ENCODE measurements at regions not wholly inside any gene's neighbourhood (a gene's known extent, or its start where the extent isn't known, plus 50 kb on each side); places are given as distances from the start of the nearest gene placed in this dataset.

DNA sequence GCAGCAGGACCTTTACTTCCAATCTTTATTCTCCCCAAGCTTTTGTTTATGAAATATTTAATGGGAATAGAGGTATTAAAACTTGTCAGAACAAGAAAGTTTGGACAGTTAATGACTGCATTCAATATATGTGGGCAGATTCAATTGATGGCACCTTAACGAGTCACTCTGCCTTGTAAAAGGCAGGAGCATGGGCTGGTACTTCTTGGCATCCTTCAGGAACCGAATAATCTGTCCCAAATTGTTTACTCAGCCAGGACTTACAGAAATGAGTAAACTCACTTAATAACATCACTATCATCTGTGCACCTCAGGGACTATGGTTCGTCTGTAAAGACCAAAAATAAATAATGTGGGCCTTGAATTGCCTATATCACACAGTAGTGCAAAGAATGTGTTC lies 1280.3 kb upstream of the TMEFF2 start:
- TF ChIP-seq, protein P1, sequence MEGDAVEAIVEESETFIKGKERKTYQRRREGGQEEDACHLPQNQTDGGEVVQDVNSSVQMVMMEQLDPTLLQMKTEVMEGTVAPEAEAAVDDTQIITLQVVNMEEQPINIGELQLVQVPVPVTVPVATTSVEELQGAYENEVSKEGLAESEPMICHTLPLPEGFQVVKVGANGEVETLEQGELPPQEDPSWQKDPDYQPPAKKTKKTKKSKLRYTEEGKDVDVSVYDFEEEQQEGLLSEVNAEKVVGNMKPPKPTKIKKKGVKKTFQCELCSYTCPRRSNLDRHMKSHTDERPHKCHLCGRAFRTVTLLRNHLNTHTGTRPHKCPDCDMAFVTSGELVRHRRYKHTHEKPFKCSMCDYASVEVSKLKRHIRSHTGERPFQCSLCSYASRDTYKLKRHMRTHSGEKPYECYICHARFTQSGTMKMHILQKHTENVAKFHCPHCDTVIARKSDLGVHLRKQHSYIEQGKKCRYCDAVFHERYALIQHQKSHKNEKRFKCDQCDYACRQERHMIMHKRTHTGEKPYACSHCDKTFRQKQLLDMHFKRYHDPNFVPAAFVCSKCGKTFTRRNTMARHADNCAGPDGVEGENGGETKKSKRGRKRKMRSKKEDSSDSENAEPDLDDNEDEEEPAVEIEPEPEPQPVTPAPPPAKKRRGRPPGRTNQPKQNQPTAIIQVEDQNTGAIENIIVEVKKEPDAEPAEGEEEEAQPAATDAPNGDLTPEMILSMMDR (IDR thresholded peaks at IDR 0.05) = no peak
- TF ChIP-seq POLR2A (IDR thresholded peaks at IDR 0.05) = no peak

Measured in breast epithelium (tissue), 3 donors.